ENCODE measurements at regions not wholly inside any gene's neighbourhood (a gene's known extent, or its start where the extent isn't known, plus 50 kb on each side); places are given as distances from the start of the nearest gene placed in this dataset.

GRCh38 chr1:182249201-182249676 lies 142.4 kb downstream of the GLUL start (continued):
- peak; percentile 84 for TF ChIP-seq ARID5B (CRISPR knock-in tag; IDR thresholded peaks at IDR 0.05)
- TF ChIP-seq ZBTB20 (CRISPR knock-in tag; IDR thresholded peaks at IDR 0.05; ENCODE audit: borderline replicate concordance, low read depth): no peak
- TF ChIP-seq TP53 (CRISPR knock-in tag; conservative IDR thresholded peaks at IDR 0.05): 0 out of 2 replicates have a peak, but pooled peaks have one; percentile 37
- no peak for TF ChIP-seq NFKBIZ (CRISPR knock-in tag; IDR thresholded peaks at IDR 0.05)
- TF ChIP-seq ZNF703 (CRISPR knock-in tag; IDR thresholded peaks at IDR 0.05; ENCODE audit: borderline replicate concordance): no peak
- no peak for TF ChIP-seq CCDC6 (CRISPR knock-in tag; IDR thresholded peaks at IDR 0.05)
- TF ChIP-seq NRL (CRISPR knock-in tag; IDR thresholded peaks at IDR 0.05; ENCODE audit: borderline replicate concordance): no peak
- TF ChIP-seq HNRNPH1 (optimal IDR thresholded peaks at IDR 0.05; ENCODE audit: low read depth, low read length): no peak
- peak; percentile 13; the same call in 1 of the 3 replicates for TF ChIP-seq MXI1 (IDR thresholded peaks at IDR 0.05; ENCODE audit: borderline replicate concordance, low read depth, low read length)
- TF ChIP-seq, protein P1, sequence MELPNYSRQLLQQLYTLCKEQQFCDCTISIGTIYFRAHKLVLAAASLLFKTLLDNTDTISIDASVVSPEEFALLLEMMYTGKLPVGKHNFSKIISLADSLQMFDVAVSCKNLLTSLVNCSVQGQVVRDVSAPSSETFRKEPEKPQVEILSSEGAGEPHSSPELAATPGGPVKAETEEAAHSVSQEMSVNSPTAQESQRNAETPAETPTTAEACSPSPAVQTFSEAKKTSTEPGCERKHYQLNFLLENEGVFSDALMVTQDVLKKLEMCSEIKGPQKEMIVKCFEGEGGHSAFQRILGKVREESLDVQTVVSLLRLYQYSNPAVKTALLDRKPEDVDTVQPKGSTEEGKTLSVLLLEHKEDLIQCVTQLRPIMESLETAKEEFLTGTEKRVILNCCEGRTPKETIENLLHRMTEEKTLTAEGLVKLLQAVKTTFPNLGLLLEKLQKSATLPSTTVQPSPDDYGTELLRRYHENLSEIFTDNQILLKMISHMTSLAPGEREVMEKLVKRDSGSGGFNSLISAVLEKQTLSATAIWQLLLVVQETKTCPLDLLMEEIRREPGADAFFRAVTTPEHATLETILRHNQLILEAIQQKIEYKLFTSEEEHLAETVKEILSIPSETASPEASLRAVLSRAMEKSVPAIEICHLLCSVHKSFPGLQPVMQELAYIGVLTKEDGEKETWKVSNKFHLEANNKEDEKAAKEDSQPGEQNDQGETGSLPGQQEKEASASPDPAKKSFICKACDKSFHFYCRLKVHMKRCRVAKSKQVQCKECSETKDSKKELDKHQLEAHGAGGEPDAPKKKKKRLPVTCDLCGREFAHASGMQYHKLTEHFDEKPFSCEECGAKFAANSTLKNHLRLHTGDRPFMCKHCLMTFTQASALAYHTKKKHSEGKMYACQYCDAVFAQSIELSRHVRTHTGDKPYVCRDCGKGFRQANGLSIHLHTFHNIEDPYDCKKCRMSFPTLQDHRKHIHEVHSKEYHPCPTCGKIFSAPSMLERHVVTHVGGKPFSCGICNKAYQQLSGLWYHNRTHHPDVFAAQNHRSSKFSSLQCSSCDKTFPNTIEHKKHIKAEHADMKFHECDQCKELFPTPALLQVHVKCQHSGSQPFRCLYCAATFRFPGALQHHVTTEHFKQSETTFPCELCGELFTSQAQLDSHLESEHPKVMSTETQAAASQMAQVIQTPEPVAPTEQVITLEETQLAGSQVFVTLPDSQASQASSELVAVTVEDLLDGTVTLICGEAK (IDR thresholded peaks at IDR 0.05): no peak
- TF ChIP-seq, protein P1 (CRISPR knock-in tag; IDR thresholded peaks at IDR 0.05): no peak
- TF ChIP-seq FOXJ3 (CRISPR knock-in tag; IDR thresholded peaks at IDR 0.05; ENCODE audit: borderline replicate concordance): peak; percentile 70; the same call in 1 of the 2 replicates
- no peak for TF ChIP-seq ATF5 (CRISPR knock-in tag; IDR thresholded peaks at IDR 0.05; ENCODE audit: low read depth)
- TF ChIP-seq, protein P2, sequence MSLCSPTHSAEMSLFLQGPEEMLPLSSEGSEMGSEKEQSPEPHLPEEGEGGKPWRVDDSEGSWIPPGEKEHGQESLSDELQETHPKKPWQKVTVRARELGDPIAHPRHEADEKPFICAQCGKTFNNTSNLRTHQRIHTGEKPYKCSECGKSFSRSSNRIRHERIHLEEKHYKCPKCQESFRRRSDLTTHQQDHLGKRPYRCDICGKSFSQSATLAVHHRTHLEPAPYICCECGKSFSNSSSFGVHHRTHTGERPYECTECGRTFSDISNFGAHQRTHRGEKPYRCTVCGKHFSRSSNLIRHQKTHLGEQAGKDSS (CRISPR knock-in tag; IDR thresholded peaks at IDR 0.05; ENCODE audit: borderline replicate concordance, low read depth): peak; percentile 100
- TF ChIP-seq CBX2 (IDR thresholded peaks at IDR 0.05; ENCODE audit: low read depth, low read length): no peak
- TF ChIP-seq CBX2 (CRISPR knock-in tag; IDR thresholded peaks at IDR 0.05; ENCODE audit: low read depth): no peak
